MM.1S (cell line): ENCODE measurements at regions not wholly inside any gene's neighbourhood (a gene's known extent, or its start where the extent isn't known, plus 50 kb on each side); places are given as distances from the start of the nearest gene placed in this dataset.

Source experiments
- CTCF ChIP-seq: fragments of 300-600 bp; sonication (generic); IDR thresholded peaks from 2 replicates; pipeline ENCODE4 v1.5.1; 2016; ENCODE audit warnings: antibody characterized with exemption, low read length, mixed read lengths
- EZH2 ChIP-seq: fragments of 300-600 bp; sonication (generic); optimal IDR thresholded peaks from 2 replicates; pipeline ENCODE3; 2017; ENCODE audit warnings: low read depth, mild to moderate bottlenecking, antibody characterized with exemption, low read length, mixed read lengths
- EZH2phosphoT487 ChIP-seq: fragments of 300-600 bp; sonication (generic); IDR thresholded peaks from 2 replicates; pipeline ENCODE4 v1.6.1; 2018; ENCODE audit warnings: antibody characterized with exemption, low read length

DNA sequence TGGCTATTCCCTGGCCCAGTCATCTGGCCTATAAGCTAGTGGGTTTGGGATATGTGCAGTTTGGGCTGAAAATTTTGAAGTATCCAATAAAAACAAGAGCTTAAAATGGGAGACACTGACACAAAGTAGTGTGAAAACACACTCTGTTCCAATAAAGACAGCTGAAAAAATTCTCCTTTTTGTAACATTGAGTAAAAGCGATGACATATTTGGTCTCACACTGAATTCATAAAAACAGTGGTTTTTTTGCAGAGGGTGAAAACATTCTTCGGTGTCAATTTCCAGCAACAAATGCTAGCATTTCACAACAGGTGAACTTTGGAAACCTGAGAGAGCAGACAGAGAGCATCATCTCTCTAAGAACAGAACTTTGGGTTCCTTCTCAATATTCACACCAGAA lies 142.2 kb downstream of the OSR1 start:
- no peak for TF ChIP-seq CTCF
- no peak for TF ChIP-seq EZH2phosphoT487
- no peak for TF ChIP-seq EZH2
